ENCODE measurements at regions not wholly inside any gene's neighbourhood (a gene's known extent, or its start where the extent isn't known, plus 50 kb on each side); places are given as distances from the start of the nearest gene placed in this dataset.
"Not testable (repeated sequence)": the region's sequence is repeated elsewhere in the genome, so short reads cannot be mapped to it uniquely, and the experiment has no call there.

- H3K27ac ChIP-seq: no peak overlapping the region
- no peak overlapping the region for H3K4me3 ChIP-seq (replicated peaks in 1 of 3)
- no peaks in the 10 kb centered on the region for H3K36me3 ChIP-seq
- H3K9me3 ChIP-seq: no peaks in the 10 kb centered on the region
- TF ChIP-seq CTCF (IDR thresholded peaks at IDR 0.05) (no peak), POLR2A (IDR thresholded peaks at IDR 0.05) (no peak)
- no peaks in the 10 kb centered on the region for H3K4me1 ChIP-seq
- intact Hi-C loops (cut with DNase I): no loop called here
- no peak for DNase-seq
- H3K27me3 ChIP-seq: no peaks in the 10 kb centered on the region
These were observed 1424.4 kb downstream of the CDH8 start for GRCh38 chr16:60611844-60612243.

GRCh38 chr16:60608971-60609370 lies 1427.3 kb downstream of the CDH8 start:
- H3K27ac ChIP-seq: no peak overlapping the region
- H3K4me1 ChIP-seq: no peaks in the 10 kb centered on the region
- intact Hi-C loops (cut with DNase I): no loop called here
- no peak for TF ChIP-seq POLR2A (IDR thresholded peaks at IDR 0.05)
- no peak for TF ChIP-seq CTCF (IDR thresholded peaks at IDR 0.05)
- no peaks in the 10 kb centered on the region for H3K27me3 ChIP-seq
- DNase-seq: no peak
- H3K36me3 ChIP-seq: no peaks in the 10 kb centered on the region
- 56 to 69% methylated on average over 2 of the region's 2 CpGs for WGBS, 2 donors
- H3K9me3 ChIP-seq: no peaks in the 10 kb centered on the region
- H3K4me3 ChIP-seq (replicated peaks in 1 of 3): no peak overlapping the region

GRCh38 chr16:60605652-60606051 lies 1430.6 kb downstream of the CDH8 start:
- intact Hi-C loops (cut with DNase I); H3K9me3 ChIP-seq; DNase-seq; H3K27ac ChIP-seq; H3K4me3 ChIP-seq (replicated peaks in 1 of 3); H3K27me3 ChIP-seq; H3K4me1 ChIP-seq; H3K36me3 ChIP-seq: not testable (repeated sequence)
- 78 to 90% methylated on average over 3 of the region's 3 CpGs for WGBS, 2 donors

GRCh38 chr16:60605176-60605575 lies 1431.1 kb downstream of the CDH8 start:
- no peak for DNase-seq
- H3K4me1 ChIP-seq: no peaks in the 10 kb centered on the region
- WGBS, 2 donors: 68 to 74% methylated on average over 3 of the region's 3 CpGs
- TF ChIP-seq CTCF (IDR thresholded peaks at IDR 0.05) (no peak), POLR2A (IDR thresholded peaks at IDR 0.05) (no peak)
- H3K9me3 ChIP-seq: no peaks in the 10 kb centered on the region
- no peaks in the 10 kb centered on the region for H3K36me3 ChIP-seq
- no peak overlapping the region for H3K4me3 ChIP-seq (replicated peaks in 1 of 3)
- no peaks in the 10 kb centered on the region for H3K27me3 ChIP-seq
- no peak overlapping the region for H3K27ac ChIP-seq
- intact Hi-C loops (cut with DNase I): no loop called here

GRCh38 chr16:60586493-60586892 lies 1449.7 kb downstream of the CDH8 start:
- no peak for DNase-seq
- Histone ChIP-seq H3K36me3 (no peaks in the 10 kb centered on the region), H3K27me3 (no peaks in the 10 kb centered on the region), H3K27ac (no peak overlapping the region), H3K4me1 (no peaks in the 10 kb centered on the region), H3K9me3 (no peaks in the 10 kb centered on the region), H3K4me3 (replicated peaks in 1 of 3) (no peak overlapping the region)
- intact Hi-C loops (cut with DNase I): no loop called here
- 76% methylated on average over 2 of the region's 2 CpGs for WGBS, 2 donors
- TF ChIP-seq POLR2A (IDR thresholded peaks at IDR 0.05) (no peak), CTCF (IDR thresholded peaks at IDR 0.05) (no peak)

- intact Hi-C loops (cut with DNase I): no loop called here
- no peak for DNase-seq
- TF ChIP-seq CTCF (IDR thresholded peaks at IDR 0.05): no peak
- no peak for TF ChIP-seq POLR2A (IDR thresholded peaks at IDR 0.05)
- H3K4me3 ChIP-seq (replicated peaks in 1 of 3): no peak overlapping the region
- no peaks in the 10 kb centered on the region for H3K36me3 ChIP-seq
- H3K9me3 ChIP-seq: no peaks in the 10 kb centered on the region
- 44 to 60% methylated on average over 4 of the region's 4 CpGs for WGBS, 2 donors
- no peaks in the 10 kb centered on the region for H3K4me1 ChIP-seq
- H3K27ac ChIP-seq: no peak overlapping the region
- H3K27me3 ChIP-seq: no peaks in the 10 kb centered on the region
These were observed 1453.7 kb downstream of the CDH8 start for GRCh38 chr16:60582528-60582927.
